SIG-M5 treated with dmso at 0.1 percent for 504 hours (cell line): ENCODE measurements at regions not wholly inside any gene's neighbourhood (a gene's known extent, or its start where the extent isn't known, plus 50 kb on each side); places are given as distances from the start of the nearest gene placed in this dataset.

Experiments
- DNase-seq: peaks from one replicate; lab custom pipeline; 2025; ENCODE audit not compliant: unreplicated experiment; lab: John Stamatoyannopoulos, UW

DNA sequence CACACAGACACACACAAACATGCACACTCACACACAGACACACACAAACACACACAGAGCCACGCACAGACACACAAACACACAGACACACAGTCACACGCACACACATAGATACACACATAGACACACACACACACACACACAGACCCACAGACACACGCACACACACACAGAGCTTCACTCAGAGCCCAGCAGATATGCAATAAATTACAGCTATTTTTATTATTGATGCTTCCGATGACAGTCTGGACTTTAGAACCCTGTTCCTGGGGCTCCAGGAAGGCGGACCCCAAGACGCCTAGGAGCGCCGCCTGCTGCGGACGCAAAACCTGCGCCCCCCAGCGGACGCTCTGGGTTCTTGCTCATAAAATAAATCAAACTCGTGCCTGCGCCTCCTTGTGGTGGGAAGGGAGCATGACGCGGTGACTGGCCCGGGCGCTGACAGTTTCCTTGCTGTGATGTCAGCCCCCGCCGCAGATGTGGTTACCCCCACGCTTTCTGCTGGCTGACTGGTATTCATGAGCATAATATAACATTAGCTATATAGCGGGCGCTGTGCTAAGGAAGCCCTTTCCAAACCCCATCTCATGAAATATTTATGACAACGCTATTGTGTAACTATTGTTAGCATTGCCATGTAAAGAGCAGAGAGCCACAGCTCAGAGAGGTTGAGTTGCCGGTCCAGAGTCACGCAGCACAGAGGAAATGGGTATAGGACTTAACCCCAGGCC is 64.4 kb upstream of the TM9SF2 start:
- DNase-seq: peak; percentile 96

DNA sequence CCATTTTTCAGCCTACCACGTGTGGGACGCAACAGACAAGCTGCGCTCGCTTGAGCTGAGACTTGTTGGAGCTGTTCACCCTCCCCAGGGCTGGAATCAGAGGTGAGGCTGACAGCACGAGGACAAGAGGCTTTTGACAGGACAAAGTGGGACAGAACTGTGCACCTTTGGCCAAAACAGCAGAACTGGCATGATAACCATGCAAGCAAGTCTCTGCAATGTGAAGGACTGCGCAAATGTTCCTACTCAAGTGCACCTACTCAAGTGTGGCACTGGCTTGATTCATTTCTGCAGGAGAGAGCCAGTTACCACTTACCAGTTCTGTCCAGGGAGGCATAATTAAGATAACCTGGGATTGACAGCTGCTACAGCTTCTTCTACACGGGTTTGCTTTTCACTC is 62.2 kb upstream of the TM9SF2 start:
- DNase-seq: no peak

GRCh38 chr13:99439850-99440604 is 61.2 kb upstream of the TM9SF2 start:
- DNase-seq: no peak

- DNase-seq: peak; percentile 78
These were observed 58.9 kb upstream of the TM9SF2 start for GRCh38 chr13:99442273-99442895.

GRCh38 chr13:99446242-99446641 is 55.0 kb upstream of the TM9SF2 start:
- no peak for DNase-seq

GRCh38 chr13:99448546-99448945 is 52.7 kb upstream of the TM9SF2 start:
- no peak for DNase-seq

DNA sequence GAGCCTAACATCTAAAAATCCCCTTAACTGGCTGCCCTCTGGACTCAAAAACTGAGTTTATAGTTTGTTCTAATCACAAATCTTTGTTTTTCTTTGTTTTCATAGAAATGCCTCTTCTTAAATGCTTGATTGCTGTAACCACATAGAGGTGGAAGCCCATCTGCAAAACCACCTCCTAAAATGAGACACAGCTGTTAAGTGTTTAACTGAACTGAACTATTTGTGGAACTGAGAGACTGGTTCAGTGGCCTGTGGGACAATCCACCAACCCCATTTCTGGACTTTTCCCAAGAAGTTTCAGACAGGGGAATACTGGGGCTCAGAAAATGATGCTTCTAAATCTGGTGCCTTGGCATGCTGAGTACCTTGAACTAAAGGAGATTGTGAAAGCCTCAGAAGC is 50.9 kb upstream of the TM9SF2 start:
- DNase-seq: no peak
